CD4-positive, alpha-beta T cell treated with Interleukin-6 at 100 ng/mL for 8 hours (primary cell): ENCODE measurements at regions not wholly inside any gene's neighbourhood (a gene's known extent, or its start where the extent isn't known, plus 50 kb on each side); places are given as distances from the start of the nearest gene placed in this dataset.

Experiments used
- DNase-seq: peaks from one replicate; pipeline ENCODE4 v3.0.0-alpha.2; 2020; ENCODE audit warnings: mixed read lengths, low spot score

GRCh38 chr3:34296796-34297195, 498.4 kb downstream of the PDCD6IP start:
- DNase-seq = no peak

- DNase-seq = no peak
Observed at GRCh38 chr3:34298653-34299052, 500.2 kb downstream of the PDCD6IP start.

- no peak for DNase-seq
Observed at GRCh38 chr3:34300621-34301020, 502.2 kb downstream of the PDCD6IP start.

GRCh38 chr3:34301313-34301712, 502.9 kb downstream of the PDCD6IP start:
- DNase-seq = no peak

- DNase-seq = no peak
Observed at GRCh38 chr3:34305266-34305665, 506.8 kb downstream of the PDCD6IP start.

- DNase-seq = no peak
Observed at GRCh38 chr3:34312684-34313083, 514.3 kb downstream of the PDCD6IP start.

GRCh38 chr3:34319881-34320280, 521.5 kb downstream of the PDCD6IP start:
- no peak for DNase-seq

GRCh38 chr3:34323517-34323916, 525.1 kb downstream of the PDCD6IP start:
- DNase-seq = no peak

- no peak for DNase-seq
Observed at GRCh38 chr3:34346656-34347055, 548.2 kb downstream of the PDCD6IP start.

- no peak for DNase-seq
Observed at GRCh38 chr3:34351882-34352777, 553.7 kb downstream of the PDCD6IP start.

- no peak for DNase-seq
Observed at GRCh38 chr3:34352778-34353331, 554.4 kb downstream of the PDCD6IP start.

- DNase-seq = no peak
Observed at GRCh38 chr3:34357461-34357860, 559.0 kb downstream of the PDCD6IP start.

GRCh38 chr3:34359064-34359463, 560.6 kb downstream of the PDCD6IP start:
- no peak for DNase-seq

GRCh38 chr3:34360713-34361112, 562.3 kb downstream of the PDCD6IP start:
- DNase-seq = no peak

- DNase-seq = no peak
Observed at GRCh38 chr3:34361921-34362320, 563.5 kb downstream of the PDCD6IP start.

GRCh38 chr3:34362910-34363309, 564.5 kb downstream of the PDCD6IP start:
- DNase-seq = no peak

- DNase-seq = no peak
Observed at GRCh38 chr3:34363881-34364280, 565.5 kb downstream of the PDCD6IP start.

GRCh38 chr3:34364335-34364734, 565.9 kb downstream of the PDCD6IP start:
- no peak for DNase-seq

GRCh38 chr3:34365231-34365630, 566.8 kb downstream of the PDCD6IP start:
- no peak for DNase-seq

GRCh38 chr3:34365771-34366170, 567.3 kb downstream of the PDCD6IP start:
- no peak for DNase-seq

GRCh38 chr3:34367521-34367920, 569.1 kb downstream of the PDCD6IP start:
- no peak for DNase-seq

GRCh38 chr3:34374521-34374920, 576.1 kb downstream of the PDCD6IP start:
- DNase-seq = no peak

- no peak for DNase-seq
Observed at GRCh38 chr3:34376691-34377090, 578.3 kb downstream of the PDCD6IP start.

- DNase-seq = no peak
Observed at GRCh38 chr3:34377961-34378360, 579.5 kb downstream of the PDCD6IP start.
